ENCODE measurements at regions not wholly inside any gene's neighbourhood (a gene's known extent, or its start where the extent isn't known, plus 50 kb on each side); places are given as distances from the start of the nearest gene placed in this dataset.

DNA sequence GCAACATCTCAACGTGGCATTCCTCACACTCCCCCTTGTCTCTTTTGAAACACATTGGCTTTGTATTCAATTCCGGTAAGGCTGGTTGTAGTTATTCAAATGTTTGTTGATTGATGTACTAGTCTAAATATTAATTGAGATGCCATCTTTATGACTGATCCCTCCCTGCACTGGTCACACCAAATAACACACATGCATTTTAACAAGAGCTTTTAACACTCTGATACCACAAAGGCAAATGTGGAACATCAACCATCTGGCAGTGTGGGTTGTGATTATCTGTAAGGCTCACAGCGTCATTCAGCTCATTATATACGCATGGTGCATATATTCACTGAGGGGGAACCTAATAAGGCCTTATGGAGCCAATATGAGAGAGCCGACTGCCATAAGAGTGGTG, 305.0 kb downstream of the TENT4A start:
- no peak for DNase-seq

GRCh38 chr5:7018601-7019000, 305.4 kb downstream of the TENT4A start:
- no peak for DNase-seq

DNA sequence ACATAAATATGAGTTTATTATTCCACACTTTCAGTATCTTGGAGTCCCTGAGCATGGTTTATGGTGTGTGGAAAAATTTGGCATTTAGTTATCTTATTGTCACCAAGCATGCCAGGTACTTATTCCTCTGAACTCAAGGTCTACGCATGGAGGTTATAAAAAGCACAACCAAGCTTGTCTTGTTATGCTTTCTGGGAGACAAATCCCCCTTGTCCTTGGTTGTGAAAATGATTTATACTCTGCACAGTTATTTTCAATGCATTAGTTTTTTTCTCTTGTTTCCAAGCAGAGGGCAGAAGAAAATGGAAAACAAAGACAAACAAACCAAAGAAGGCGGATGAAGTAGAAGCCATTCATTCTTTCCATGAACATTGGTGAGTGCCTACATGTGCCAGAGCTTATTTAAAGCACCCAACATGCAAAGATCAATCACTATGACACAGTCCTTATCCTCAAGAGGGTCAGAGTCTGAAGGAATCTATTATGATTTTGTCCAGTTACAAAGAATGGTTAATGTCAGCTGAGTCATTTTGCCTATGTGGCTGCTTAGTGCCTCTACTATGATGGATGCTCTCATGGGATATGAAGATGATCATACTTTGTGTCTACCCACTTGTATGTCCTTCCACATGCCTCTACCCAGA, 323.1 kb downstream of the TENT4A start:
- DNase-seq = no peak

- DNase-seq = no peak
Observed at GRCh38 chr5:7039074-7039473, 325.8 kb downstream of the TENT4A start.

DNA sequence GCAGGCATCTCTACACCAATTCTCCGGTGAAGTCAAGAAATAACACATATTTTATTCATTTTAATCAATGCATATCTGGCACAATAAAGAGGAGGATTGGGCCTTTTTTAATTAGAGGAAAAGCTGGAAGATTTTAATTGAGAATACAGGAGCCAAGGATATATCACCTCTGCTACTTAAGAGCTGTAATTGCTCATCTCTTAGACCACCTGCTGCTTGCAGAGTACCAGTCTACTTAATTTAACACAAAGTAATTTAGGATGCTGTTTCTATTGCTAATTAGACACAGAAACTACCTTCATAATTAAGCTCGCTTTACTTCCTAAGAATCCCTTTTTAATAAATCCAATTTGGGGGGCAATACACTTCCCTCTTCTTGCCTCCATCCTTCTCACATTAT, 326.9 kb downstream of the TENT4A start:
- no peak for DNase-seq

GRCh38 chr5:7043797-7044196, 330.6 kb downstream of the TENT4A start:
- DNase-seq = no peak

DNA sequence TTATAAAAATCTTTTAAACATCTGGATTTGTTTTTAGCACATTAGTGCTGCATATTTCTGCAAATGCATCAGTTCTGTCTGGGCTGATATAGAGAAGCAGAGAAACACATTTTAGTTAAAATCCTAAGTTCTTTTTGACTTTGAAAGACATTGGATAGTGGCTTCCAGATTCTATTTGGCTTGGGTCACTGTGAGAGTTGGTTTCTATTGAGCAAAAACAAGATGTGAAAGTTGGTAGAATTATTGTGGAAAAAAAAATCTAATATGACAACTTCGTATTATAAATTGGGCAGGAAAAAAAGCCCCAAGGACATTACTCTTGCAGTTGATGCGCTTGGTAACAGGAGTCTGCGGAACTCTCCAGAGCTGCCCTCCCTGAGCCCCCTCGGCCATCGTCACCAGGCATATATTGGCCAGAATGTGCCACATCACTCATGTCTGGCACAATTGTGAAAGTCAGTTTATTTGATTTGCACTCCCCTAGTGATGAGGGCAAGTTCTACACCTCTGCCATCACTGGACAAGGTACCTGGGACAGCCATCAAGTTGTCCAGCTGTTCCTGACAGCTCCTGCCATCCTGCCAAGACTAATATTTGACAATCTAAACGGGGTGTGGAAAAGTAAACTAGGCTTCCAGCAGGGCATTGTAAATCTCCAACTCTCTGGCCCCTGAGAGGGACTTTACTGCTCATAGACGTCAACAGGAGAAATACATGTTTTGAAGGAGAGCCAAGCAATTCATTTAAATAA, 334.5 kb downstream of the TENT4A start:
- no peak for DNase-seq

DNA sequence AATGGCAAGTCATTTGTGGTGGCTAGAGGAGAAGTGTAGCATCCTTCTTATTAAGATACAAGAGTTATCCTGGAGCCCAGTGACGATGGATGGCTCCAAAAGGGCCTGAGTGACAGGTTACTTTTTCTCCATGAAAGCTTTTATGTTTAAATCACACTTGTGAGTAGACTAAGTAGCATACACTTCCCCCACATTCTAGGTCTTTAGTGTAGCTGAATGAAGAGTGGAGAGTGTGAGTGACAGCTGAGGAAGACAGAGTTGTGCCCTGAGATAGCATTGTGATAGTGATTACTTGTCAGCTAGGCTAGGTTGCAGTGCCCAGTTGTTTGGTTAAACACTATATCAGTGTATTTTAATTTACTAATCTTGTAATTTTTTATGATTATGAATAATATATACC, 337.8 kb downstream of the TENT4A start:
- no peak for DNase-seq

- DNase-seq = no peak
Observed at GRCh38 chr5:7053125-7053524, 339.9 kb downstream of the TENT4A start.

DNA sequence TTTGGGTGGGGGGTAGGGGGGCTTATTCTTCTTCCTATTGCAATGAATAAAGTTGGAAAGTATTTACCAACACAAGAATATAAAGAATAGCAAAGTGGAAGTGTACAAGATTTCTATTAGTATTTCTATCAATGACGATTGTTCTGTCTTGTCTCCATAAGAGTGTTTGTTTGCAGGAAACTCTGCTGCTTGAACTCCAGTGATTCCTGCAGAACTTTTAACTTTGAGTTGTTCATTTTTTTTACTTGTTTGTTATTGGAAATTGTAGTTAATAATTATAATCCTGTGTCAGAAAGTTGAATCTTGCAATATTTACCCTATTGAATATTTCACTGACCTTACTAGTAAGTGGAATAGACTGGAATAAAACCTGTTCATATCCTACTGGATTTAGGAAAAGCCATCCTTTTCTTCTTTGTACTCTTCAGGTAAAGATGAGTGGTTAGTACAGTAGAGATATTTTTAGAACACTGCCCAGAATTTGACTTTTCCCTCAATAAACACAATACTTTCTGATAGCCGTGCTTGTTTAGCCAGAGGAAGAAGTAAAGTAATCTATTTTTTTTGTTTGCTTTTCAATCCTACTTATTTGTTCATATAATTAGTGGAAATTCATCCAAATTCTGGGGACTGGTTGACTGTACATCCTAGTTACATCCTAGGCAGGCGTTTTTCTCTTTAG, 340.4 kb downstream of the TENT4A start:
- no peak for DNase-seq

- DNase-seq = no peak
Observed at GRCh38 chr5:7066471-7067235, 329.3 kb upstream of the ADCY2 start.

GRCh38 chr5:7068156-7068555, 327.8 kb upstream of the ADCY2 start:
- DNase-seq = no peak

- DNase-seq = no peak
Observed at GRCh38 chr5:7068899-7069298, 327.0 kb upstream of the ADCY2 start.

DNA sequence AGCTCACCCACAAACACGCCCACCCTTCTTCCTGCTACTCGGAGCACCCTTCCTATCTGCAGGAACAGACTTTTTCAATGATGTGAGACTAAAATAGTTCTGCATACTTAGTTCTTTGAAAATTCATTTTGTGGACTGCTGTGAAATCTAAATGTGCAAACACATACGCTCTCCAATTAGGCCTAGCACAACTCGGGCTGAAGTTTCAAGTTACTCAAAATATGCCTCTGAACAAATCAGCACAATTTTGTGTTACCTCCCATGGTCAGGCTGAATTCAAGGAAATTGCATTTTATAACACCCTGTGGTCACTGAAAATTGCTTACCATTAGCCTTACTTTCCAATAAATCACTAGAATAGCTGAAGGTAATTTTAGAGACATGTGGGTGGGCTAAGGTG, 323.8 kb upstream of the ADCY2 start:
- DNase-seq = no peak

DNA sequence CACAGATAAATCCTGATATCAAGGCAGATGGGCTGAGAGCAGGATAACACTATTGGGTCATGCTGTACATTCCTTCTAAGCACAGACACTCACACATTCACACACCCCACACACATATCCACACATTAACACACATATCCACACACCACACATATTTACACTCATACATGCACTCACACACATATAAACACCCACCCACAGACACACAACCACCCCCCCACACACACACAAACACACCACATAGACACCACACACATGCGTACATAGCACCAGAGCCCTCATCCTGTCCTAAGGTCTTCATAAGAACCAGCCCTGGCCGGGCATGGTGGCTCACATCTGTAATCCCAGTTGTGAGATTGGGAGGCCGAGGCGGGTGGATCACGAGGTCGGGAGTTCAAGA, 322.3 kb upstream of the ADCY2 start:
- no peak for DNase-seq

- DNase-seq = no peak
Observed at GRCh38 chr5:7074176-7074575, 321.8 kb upstream of the ADCY2 start.

DNA sequence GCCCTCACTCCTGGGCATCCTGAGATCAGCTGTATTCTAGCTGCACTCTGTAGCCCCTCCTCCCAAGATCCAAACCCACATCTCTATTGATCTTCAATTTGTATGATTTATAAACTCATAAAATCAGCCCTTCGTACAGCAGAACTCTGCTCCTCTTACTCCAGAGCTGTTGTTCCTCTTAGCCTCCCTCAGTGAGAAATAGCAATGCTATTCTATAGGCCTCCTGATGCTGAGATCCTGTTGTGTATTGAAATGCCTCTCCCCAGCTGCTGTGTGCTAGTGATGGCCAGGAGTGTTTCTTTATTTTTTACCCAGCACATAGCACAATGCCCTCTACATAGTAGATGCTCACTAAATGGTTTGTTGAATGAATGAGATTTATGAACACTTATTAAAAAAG, 320.5 kb upstream of the ADCY2 start:
- DNase-seq = no peak

DNA sequence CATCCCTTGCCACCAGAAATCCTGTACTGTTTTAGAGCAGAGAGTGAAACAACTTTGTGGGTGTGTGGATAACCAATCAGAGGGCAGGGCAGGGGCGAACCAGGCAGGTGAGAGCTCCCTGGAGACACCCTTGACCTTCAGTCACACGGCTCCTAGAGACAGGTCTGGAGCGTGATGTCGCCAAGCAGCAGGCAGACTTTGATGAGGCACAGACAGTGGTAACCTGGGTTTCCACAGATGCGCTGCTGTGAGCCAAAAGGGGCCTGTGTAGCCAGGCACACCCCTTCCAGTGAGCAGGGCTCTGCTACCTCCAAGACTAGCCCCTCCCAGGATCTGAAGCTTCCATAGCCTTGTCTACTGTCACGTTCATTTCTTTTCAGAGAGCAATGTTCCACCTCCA, 317.8 kb upstream of the ADCY2 start:
- DNase-seq = no peak

- no peak for DNase-seq
Observed at GRCh38 chr5:7078901-7079300, 317.0 kb upstream of the ADCY2 start.

DNA sequence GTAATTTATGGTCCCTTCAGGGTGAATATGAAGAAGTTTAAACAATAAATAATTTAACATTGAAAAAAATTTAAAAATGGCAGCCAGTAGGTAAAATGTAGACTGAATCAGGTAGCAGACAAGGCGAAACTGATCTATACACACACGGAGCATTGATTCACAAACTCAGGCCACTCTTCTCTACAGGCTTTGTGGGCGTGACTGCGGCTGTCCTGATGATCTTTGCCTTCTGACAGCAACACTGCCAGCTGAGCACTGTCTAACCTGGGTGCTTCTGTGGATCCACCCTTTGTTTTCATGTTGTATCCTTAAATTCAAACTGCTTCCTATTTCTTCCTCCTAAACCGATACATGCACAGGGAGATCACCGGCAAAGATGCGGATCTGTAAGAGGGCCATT, 315.4 kb upstream of the ADCY2 start:
- no peak for DNase-seq

DNA sequence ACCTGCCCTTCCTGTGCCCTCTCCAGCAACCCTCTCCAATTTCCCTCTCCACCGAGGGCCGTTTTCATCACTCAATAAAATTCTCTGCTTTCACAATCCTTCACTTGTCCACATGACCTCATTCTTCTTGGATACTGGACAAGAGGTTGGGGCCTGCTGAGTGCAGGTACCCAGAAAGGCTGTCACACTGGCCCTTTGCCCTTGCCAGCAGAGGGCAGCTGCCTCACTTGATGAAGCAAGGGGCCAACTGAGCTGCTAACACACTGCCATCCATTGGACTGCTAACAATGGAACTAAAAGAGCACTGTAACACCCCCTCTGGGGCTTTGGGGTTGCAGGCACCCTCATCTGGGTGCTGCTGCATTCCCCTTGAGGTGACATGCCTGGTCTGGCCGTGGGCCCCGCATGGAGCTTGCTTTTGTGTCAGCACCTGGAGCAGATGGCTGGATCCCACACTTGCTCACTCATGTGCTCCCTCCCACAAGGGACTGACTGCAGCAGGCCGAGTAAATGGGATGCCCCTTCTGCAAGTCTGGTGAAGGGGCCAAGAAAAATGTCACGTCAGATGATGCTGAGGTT, 308.1 kb upstream of the ADCY2 start:
- DNase-seq = no peak

DNA sequence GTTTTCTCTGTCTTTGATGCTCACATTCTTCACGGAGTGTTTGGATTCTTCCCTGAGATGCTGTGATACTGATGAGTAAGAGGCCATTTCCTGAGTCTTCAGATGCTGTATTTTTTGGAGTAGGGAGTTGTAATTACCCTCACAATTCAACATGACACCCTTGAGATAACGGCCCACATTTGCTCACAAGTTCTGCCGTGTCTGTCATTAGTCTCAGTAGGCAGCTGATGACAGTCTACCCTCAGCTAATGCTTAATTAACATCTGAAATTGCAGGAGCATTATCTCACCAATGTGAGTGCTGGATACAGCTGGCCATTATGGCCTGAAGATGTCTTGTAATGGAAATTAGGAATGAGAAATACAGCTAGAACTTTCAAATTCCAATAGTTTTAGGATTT, 307.1 kb upstream of the ADCY2 start:
- DNase-seq = no peak

GRCh38 chr5:7094626-7095025, 301.3 kb upstream of the ADCY2 start:
- DNase-seq = no peak
